Osteoblast (primary cell): ENCODE measurements at regions not wholly inside any gene's neighbourhood (a gene's known extent, or its start where the extent isn't known, plus 50 kb on each side); places are given as distances from the start of the nearest gene placed in this dataset.
A peak's percentile ranks its signal among the peaks of the same experiment; 100 is the strongest.
"Not testable (repeated sequence)": the region's sequence is repeated elsewhere in the genome, so short reads cannot be mapped to it uniquely, and the experiment has no call there.

Source experiments
- DNase-seq: peaks from one replicate; pipeline ENCODE4 v3.0.0; 2011; ENCODE audit warnings: low spot score, mixed read lengths; ENCODE audit not compliant: insufficient read length; ENCODE audit errors: missing footprints
- H2AFZ ChIP-seq: 2 replicates; pipeline ENCODE4 v1.6.0; 2011; ENCODE audit warnings: mild to moderate bottlenecking, low read length
- H3K27ac ChIP-seq: 2 replicates; pipeline ENCODE4 v1.5.1; 2011; ENCODE audit warnings: mild to moderate bottlenecking, low read depth, low read length, moderate library complexity
- H3K27me3 ChIP-seq: 2 replicates; pipeline ENCODE4 v1.6.0; 2012; ENCODE audit warnings: mild to moderate bottlenecking, control low read depth, inconsistent platforms, low read length, moderate library complexity; ENCODE audit not compliant: insufficient read depth
- H3K36me3 ChIP-seq: 2 replicates; pipeline ENCODE4 v1.5.1; 2011; ENCODE audit warnings: mild to moderate bottlenecking, low read length, control low read depth, moderate library complexity; ENCODE audit not compliant: insufficient read depth
- H3K4me1 ChIP-seq: 2 replicates; pipeline ENCODE4 v1.5.1; 2011; ENCODE audit warnings: mild to moderate bottlenecking, low read length, control low read depth, moderate library complexity; ENCODE audit not compliant: insufficient read depth
- H3K4me2 ChIP-seq: 2 replicates; pipeline ENCODE4 v1.6.0; 2011; ENCODE audit warnings: mild to moderate bottlenecking, low read length; ENCODE audit not compliant: insufficient read depth
- H3K4me3 ChIP-seq: fragments of 200-600 bp; sonication (generic); 3 replicates; pipeline ENCODE4 v1.5.1; 2012; ENCODE audit warnings: mild to moderate bottlenecking, low read length, inconsistent platforms; ENCODE audit not compliant: insufficient read depth
- H3K79me2 ChIP-seq: 2 replicates; pipeline ENCODE4 v1.6.0; 2012; ENCODE audit warnings: mild to moderate bottlenecking, low read length, control low read depth, inconsistent platforms; ENCODE audit not compliant: insufficient read depth
- H3K9me3 ChIP-seq: 2 replicates; pipeline ENCODE4 v1.5.1; 2011; ENCODE audit warnings: low read depth, low read length, control low read depth
- H4K20me1 ChIP-seq: 2 replicates; pipeline ENCODE4 v1.6.0; 2012; ENCODE audit warnings: mild to moderate bottlenecking, low read length, control low read depth; ENCODE audit not compliant: insufficient read depth
- TF ChIP-seq, protein P1 (sequence below): IDR thresholded peaks from 2 replicates; pipeline ENCODE4 v1.5.1; 2011; ENCODE audit warnings: mild to moderate bottlenecking, low read depth, low read length, moderate library complexity; ENCODE audit errors: extremely low read depth

- Histone ChIP-seq H3K4me2 (no peak overlapping the region), H3K4me3 (no peak overlapping the region), H3K27me3 (no peaks in the 10 kb centered on the region), H3K79me2 (no peaks in the 10 kb centered on the region), H3K27ac (no peak overlapping the region), H3K4me1 (no peaks in the 10 kb centered on the region), H3K36me3 (no peaks in the 10 kb centered on the region), H3K9me3 (no peaks in the 10 kb centered on the region), H4K20me1 (no peaks in the 10 kb centered on the region), H2AFZ (no peak overlapping the region)
- TF ChIP-seq, protein P1, sequence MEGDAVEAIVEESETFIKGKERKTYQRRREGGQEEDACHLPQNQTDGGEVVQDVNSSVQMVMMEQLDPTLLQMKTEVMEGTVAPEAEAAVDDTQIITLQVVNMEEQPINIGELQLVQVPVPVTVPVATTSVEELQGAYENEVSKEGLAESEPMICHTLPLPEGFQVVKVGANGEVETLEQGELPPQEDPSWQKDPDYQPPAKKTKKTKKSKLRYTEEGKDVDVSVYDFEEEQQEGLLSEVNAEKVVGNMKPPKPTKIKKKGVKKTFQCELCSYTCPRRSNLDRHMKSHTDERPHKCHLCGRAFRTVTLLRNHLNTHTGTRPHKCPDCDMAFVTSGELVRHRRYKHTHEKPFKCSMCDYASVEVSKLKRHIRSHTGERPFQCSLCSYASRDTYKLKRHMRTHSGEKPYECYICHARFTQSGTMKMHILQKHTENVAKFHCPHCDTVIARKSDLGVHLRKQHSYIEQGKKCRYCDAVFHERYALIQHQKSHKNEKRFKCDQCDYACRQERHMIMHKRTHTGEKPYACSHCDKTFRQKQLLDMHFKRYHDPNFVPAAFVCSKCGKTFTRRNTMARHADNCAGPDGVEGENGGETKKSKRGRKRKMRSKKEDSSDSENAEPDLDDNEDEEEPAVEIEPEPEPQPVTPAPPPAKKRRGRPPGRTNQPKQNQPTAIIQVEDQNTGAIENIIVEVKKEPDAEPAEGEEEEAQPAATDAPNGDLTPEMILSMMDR, result peak; percentile 42
- DNase-seq, result peak; percentile 62
Measured at GRCh38 chr12:58105225-58106119, 164.1 kb downstream of the ATP23 start.

GRCh38 chr12:58106195-58106594 is 164.8 kb downstream of the ATP23 start:
- no peaks in the 10 kb centered on the region for H3K4me1 ChIP-seq
- no peak overlapping the region for H3K27ac ChIP-seq
- H3K4me2 ChIP-seq, result no peak overlapping the region
- TF ChIP-seq, protein P1, result no peak
- no peaks in the 10 kb centered on the region for H3K27me3 ChIP-seq
- no peak overlapping the region for H3K4me3 ChIP-seq
- H3K36me3 ChIP-seq, result no peaks in the 10 kb centered on the region
- no peak overlapping the region for H2AFZ ChIP-seq
- no peaks in the 10 kb centered on the region for H3K9me3 ChIP-seq
- no peaks in the 10 kb centered on the region for H3K79me2 ChIP-seq
- DNase-seq, result no peak
- H4K20me1 ChIP-seq, result no peaks in the 10 kb centered on the region

DNA sequence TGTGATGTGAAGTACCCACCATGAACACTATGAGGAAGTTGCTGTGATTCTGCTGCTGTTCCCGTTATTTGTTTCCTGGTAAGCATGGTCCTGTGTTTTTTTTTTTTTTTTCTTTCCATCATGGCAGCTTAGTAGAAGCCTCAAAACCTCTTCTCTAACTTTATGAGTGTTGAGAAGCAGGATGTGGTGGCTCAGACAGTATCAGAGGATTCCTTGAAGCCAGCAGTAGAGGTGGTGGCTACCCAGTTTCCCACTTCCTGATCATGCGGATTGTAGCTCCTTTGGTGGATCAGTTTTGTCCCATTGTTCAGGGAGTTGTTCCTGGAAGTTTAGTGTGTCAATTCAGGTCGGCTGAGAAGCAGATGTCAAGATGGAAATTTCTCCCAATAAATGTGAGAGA is 175.8 kb downstream of the ATP23 start:
- H3K27ac ChIP-seq, result no peak overlapping the region
- H3K9me3 ChIP-seq, result no peaks in the 10 kb centered on the region
- TF ChIP-seq, protein P1, result no peak
- no peaks in the 10 kb centered on the region for H3K27me3 ChIP-seq
- DNase-seq, result no peak
- no peaks in the 10 kb centered on the region for H4K20me1 ChIP-seq
- H3K4me2 ChIP-seq, result no peak overlapping the region
- no peaks in the 10 kb centered on the region for H3K36me3 ChIP-seq
- no peak overlapping the region for H3K4me3 ChIP-seq
- H2AFZ ChIP-seq, result no peak overlapping the region
- H3K4me1 ChIP-seq, result no peaks in the 10 kb centered on the region
- H3K79me2 ChIP-seq, result no peaks in the 10 kb centered on the region

GRCh38 chr12:58117667-58118066 is 176.3 kb downstream of the ATP23 start:
- no peaks in the 10 kb centered on the region for H4K20me1 ChIP-seq
- H3K27ac ChIP-seq, result no peak overlapping the region
- H3K36me3 ChIP-seq, result no peaks in the 10 kb centered on the region
- no peak overlapping the region for H2AFZ ChIP-seq
- peak; percentile 45 for DNase-seq
- no peaks in the 10 kb centered on the region for H3K4me1 ChIP-seq
- no peaks in the 10 kb centered on the region for H3K79me2 ChIP-seq
- H3K27me3 ChIP-seq, result no peaks in the 10 kb centered on the region
- no peak overlapping the region for H3K4me2 ChIP-seq
- no peak overlapping the region for H3K4me3 ChIP-seq
- H3K9me3 ChIP-seq, result no peaks in the 10 kb centered on the region
- TF ChIP-seq, protein P1, result no peak

DNA sequence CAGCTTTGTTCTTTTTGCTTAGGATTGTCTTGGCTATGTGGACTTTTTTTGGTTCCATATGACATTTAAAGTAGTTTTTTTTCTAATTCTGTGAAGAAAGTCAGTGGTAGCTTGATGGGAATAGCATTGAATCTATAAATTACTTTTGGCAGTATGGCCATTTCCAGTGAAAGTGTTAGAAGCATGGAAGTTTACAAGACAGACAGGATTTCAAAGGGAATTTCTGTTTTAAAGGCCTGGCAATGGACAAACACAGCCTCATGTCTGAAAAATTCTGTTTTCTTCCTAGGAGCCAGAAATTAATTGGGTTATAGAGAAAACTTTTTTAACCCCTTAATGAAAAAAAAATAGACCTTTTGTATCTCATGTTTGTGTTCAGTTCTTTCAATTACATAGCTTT is 184.4 kb downstream of the ATP23 start:
- H3K36me3 ChIP-seq, H2AFZ ChIP-seq, H3K27ac ChIP-seq, H3K4me1 ChIP-seq, H3K9me3 ChIP-seq, DNase-seq, H3K4me2 ChIP-seq, H3K79me2 ChIP-seq, H4K20me1 ChIP-seq, H3K4me3 ChIP-seq, H3K27me3 ChIP-seq: not testable (repeated sequence)
